ENCODE measurements at regions not wholly inside any gene's neighbourhood (a gene's known extent, or its start where the extent isn't known, plus 50 kb on each side); places are given as distances from the start of the nearest gene placed in this dataset.
"Not testable (repeated sequence)": the region's sequence is repeated elsewhere in the genome, so short reads cannot be mapped to it uniquely, and the experiment has no call there.

- H3K27ac Mint-ChIP-seq = no peak overlapping the region
- peaks cover 0 to 8% of the 10 kb centered on the region in 2 experiments for H3K9me3 ChIP-seq (ENCODE audit: control insufficient read depth in 1 of 2, insufficient read depth in 1 of 2, low read length in 2 of 2)
- no peaks in the 10 kb centered on the region for H3K27me3 ChIP-seq (ENCODE audit: control insufficient read depth in 1 of 2, insufficient read depth in 2 of 2, low read length in 2 of 2)
- H3K4me3 ChIP-seq (ENCODE audit: low read length) = no peak overlapping the region
- no peak for TF ChIP-seq CTCF (IDR thresholded peaks at IDR 0.05)
- intact Hi-C loops (cut with DNase I, micrococcal nuclease) = no loop called here
- no peaks in the 10 kb centered on the region for H3K36me3 Mint-ChIP-seq (ENCODE audit: low read depth)
- ChIA-PET POLR2A (no interaction called here), CTCF (no interaction called here)
- no peak overlapping the region for H3K27ac ChIP-seq (ENCODE audit: low read depth in 1 of 2, low read length in 2 of 2)
- H3K27me3 Mint-ChIP-seq = no peaks in the 10 kb centered on the region
- H3K9me3 Mint-ChIP-seq = no peaks in the 10 kb centered on the region
- H3K36me3 ChIP-seq (ENCODE audit: insufficient read depth, low read length) = no peaks in the 10 kb centered on the region
- DNase-seq = no peak
- ATAC-seq (ENCODE audit: poor library complexity) = no peak
- no peak overlapping the region for H3K4me3 Mint-ChIP-seq
- H3K4me1 Mint-ChIP-seq (ENCODE audit: low read depth) = no peaks in the 10 kb centered on the region
- no peaks in the 10 kb centered on the region for H3K4me1 ChIP-seq (ENCODE audit: insufficient read depth, low read length)
These were observed 115.4 kb upstream of the MAP2 start for GRCh38 chr2:209308415-209308814.

- Histone ChIP-seq H3K27ac (ENCODE audit: low read depth in 1 of 2, low read length in 2 of 2) (no peak overlapping the region), H3K36me3 (ENCODE audit: insufficient read depth, low read length) (no peaks in the 10 kb centered on the region), H3K27me3 (ENCODE audit: control insufficient read depth in 1 of 2, insufficient read depth in 2 of 2, low read length in 2 of 2) (no peaks in the 10 kb centered on the region), H3K4me1 (ENCODE audit: insufficient read depth, low read length) (no peaks in the 10 kb centered on the region), H3K4me3 (ENCODE audit: low read length) (no peak overlapping the region), H3K9me3 (ENCODE audit: control insufficient read depth in 1 of 2, insufficient read depth in 1 of 2, low read length in 2 of 2) (peaks cover 0 to 8% of the 10 kb centered on the region in 2 experiments)
- ChIA-PET POLR2A (no interaction called here), CTCF (no interaction called here)
- Mint-ChIP-seq H3K27me3 (no peaks in the 10 kb centered on the region), H3K27ac (no peak overlapping the region), H3K4me1 (ENCODE audit: low read depth) (no peaks in the 10 kb centered on the region), H3K4me3 (no peak overlapping the region), H3K36me3 (ENCODE audit: low read depth) (no peaks in the 10 kb centered on the region), H3K9me3 (no peaks in the 10 kb centered on the region)
- no peak for TF ChIP-seq CTCF (IDR thresholded peaks at IDR 0.05)
- DNase-seq (no peak), ATAC-seq (ENCODE audit: poor library complexity) (no peak)
- intact Hi-C loops (cut with DNase I, micrococcal nuclease) = no loop called here
These were observed 111.9 kb upstream of the MAP2 start for GRCh38 chr2:209311948-209312347.

DNA sequence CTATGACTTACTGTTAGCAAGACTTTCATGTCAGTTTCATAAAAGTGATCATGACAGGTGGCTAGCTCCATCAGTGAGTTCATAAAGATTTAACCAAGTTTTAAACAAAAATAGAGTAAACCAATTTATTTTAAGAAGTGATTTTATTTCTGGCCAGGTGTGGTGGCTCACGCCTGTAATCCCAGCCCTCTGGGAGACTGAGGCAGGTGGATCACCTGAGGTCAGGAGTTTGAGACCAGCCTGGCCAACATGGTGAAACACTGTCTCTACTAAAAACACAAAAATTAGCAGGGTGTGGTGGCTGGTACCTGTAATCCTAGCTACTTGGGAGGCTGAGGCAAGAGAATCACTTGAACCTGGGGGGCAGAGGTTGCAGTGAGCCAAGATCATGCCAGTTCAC is 111.4 kb upstream of the MAP2 start:
- DNase-seq; CTCF ChIA-PET; H3K4me1 ChIP-seq (ENCODE audit: insufficient read depth, low read length); H3K27me3 Mint-ChIP-seq; H3K27ac Mint-ChIP-seq; ATAC-seq (ENCODE audit: poor library complexity); H3K9me3 Mint-ChIP-seq; H3K27ac ChIP-seq (ENCODE audit: low read depth in 1 of 2, low read length in 2 of 2); H3K4me1 Mint-ChIP-seq (ENCODE audit: low read depth); H3K36me3 ChIP-seq (ENCODE audit: insufficient read depth, low read length); H3K36me3 Mint-ChIP-seq (ENCODE audit: low read depth); POLR2A ChIA-PET; H3K4me3 Mint-ChIP-seq; H3K4me3 ChIP-seq (ENCODE audit: low read length); H3K27me3 ChIP-seq (ENCODE audit: control insufficient read depth in 1 of 2, insufficient read depth in 2 of 2, low read length in 2 of 2); H3K9me3 ChIP-seq (ENCODE audit: control insufficient read depth in 1 of 2, insufficient read depth in 1 of 2, low read length in 2 of 2); intact Hi-C loops (cut with DNase I, micrococcal nuclease): not testable (repeated sequence)

DNA sequence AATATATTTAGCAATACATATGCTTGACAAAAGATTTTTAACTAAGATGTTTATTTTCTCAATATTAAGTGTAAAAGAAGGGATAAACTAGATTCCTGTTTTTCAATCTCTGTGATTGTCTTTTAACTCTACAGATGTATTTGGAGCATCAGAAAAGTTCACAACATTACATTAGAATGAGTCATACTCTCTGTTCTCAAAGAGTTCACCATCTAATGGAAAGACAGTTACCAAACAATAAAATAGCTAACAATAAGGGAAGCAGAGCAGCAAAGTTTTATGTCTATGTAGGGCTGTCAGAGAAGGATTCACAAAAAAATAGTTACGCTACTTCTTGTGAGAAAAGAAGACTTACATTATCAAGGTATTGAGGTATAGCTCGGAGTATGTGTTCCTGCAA is 109.2 kb upstream of the MAP2 start:
- no peak for DNase-seq
- Histone ChIP-seq H3K27me3 (ENCODE audit: control insufficient read depth in 1 of 2, insufficient read depth in 2 of 2, low read length in 2 of 2) (no peaks in the 10 kb centered on the region), H3K36me3 (ENCODE audit: insufficient read depth, low read length) (no peaks in the 10 kb centered on the region), H3K27ac (ENCODE audit: low read depth in 1 of 2, low read length in 2 of 2) (no peak overlapping the region), H3K4me1 (ENCODE audit: insufficient read depth, low read length) (no peaks in the 10 kb centered on the region), H3K4me3 (ENCODE audit: low read length) (no peak overlapping the region), H3K9me3 (ENCODE audit: control insufficient read depth in 1 of 2, insufficient read depth in 1 of 2, low read length in 2 of 2) (no peaks in the 10 kb centered on the region)
- Mint-ChIP-seq H3K9me3 (no peaks in the 10 kb centered on the region), H3K4me1 (ENCODE audit: low read depth) (no peaks in the 10 kb centered on the region), H3K27me3 (no peaks in the 10 kb centered on the region), H3K36me3 (ENCODE audit: low read depth) (no peaks in the 10 kb centered on the region), H3K4me3 (no peak overlapping the region), H3K27ac (no peak overlapping the region)
- no peak for ATAC-seq (ENCODE audit: poor library complexity)
- ChIA-PET POLR2A (no interaction called here), CTCF (no interaction called here)
- intact Hi-C loops (cut with DNase I, micrococcal nuclease) = no loop called here
- no peak for TF ChIP-seq CTCF (IDR thresholded peaks at IDR 0.05)

Measured in CD4-positive, alpha-beta T cell (primary cell).